ENCODE measurements at regions not wholly inside any gene's neighbourhood (a gene's known extent, or its start where the extent isn't known, plus 50 kb on each side); places are given as distances from the start of the nearest gene placed in this dataset.

GRCh38 chr16:86367291-86368072, 142.8 kb upstream of the FOXF1 start:
- TF ChIP-seq CTCF (IDR thresholded peaks at IDR 0.05) (no peak), POLR2A (IDR thresholded peaks at IDR 0.05) (no peak)
